22Rv1 (cell line): ENCODE measurements at regions not wholly inside any gene's neighbourhood (a gene's known extent, or its start where the extent isn't known, plus 50 kb on each side); places are given as distances from the start of the nearest gene placed in this dataset.

Experiments used
- ZFX ChIP-seq: fragments of 450-650 bp; IDR thresholded peaks from 2 replicates; pipeline ENCODE4 v1.6.1; 2017; ENCODE audit warnings: antibody characterized with exemption, borderline replicate concordance
- TF ChIP-seq, protein P1 (sequence below): fragments of 450-650 bp; IDR thresholded peaks from 2 replicates; pipeline ENCODE4 v1.5.1; 2017; ENCODE audit warnings: mild to moderate bottlenecking

DNA sequence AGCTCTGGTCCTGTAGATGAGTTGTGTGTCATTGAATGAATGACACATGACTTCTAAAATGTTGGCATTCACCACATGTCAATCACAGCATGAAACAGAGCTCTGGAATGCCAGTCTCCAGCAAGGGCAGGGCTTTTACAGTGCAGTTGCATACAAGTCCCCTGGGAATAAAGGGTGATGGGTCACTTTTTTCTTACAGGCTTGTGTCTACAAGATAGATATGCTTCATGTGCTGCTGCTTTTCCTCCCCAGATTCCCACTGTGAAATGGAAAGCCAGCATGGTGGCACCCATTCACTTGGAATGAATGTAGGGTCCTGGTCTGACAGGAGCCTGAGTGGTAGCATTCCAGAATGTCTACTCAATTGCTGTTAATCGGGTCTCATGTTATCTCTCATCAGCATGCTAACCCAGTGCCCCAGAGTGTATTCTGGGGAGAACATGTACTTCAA lies 159.1 kb upstream of the KIT start:
- TF ChIP-seq, protein P1, sequence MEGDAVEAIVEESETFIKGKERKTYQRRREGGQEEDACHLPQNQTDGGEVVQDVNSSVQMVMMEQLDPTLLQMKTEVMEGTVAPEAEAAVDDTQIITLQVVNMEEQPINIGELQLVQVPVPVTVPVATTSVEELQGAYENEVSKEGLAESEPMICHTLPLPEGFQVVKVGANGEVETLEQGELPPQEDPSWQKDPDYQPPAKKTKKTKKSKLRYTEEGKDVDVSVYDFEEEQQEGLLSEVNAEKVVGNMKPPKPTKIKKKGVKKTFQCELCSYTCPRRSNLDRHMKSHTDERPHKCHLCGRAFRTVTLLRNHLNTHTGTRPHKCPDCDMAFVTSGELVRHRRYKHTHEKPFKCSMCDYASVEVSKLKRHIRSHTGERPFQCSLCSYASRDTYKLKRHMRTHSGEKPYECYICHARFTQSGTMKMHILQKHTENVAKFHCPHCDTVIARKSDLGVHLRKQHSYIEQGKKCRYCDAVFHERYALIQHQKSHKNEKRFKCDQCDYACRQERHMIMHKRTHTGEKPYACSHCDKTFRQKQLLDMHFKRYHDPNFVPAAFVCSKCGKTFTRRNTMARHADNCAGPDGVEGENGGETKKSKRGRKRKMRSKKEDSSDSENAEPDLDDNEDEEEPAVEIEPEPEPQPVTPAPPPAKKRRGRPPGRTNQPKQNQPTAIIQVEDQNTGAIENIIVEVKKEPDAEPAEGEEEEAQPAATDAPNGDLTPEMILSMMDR = no peak
- no peak for TF ChIP-seq ZFX
